C4-2B (cell line): ENCODE measurements at regions not wholly inside any gene's neighbourhood (a gene's known extent, or its start where the extent isn't known, plus 50 kb on each side); places are given as distances from the start of the nearest gene placed in this dataset.

Experiments
- H3K27ac ChIP-seq: fragments of 450-650 bp; 2 replicates; pipeline ENCODE4 v1.5.1; 2017
- CTCF ChIP-seq: fragments of 450-650 bp; conservative IDR thresholded peaks from 2 replicates; pipeline ENCODE4 v1.5.1; 2017; ENCODE audit warnings: mild to moderate bottlenecking
- ZFX ChIP-seq: fragments of 450-650 bp; IDR thresholded peaks from 2 replicates; pipeline ENCODE4 v1.6.1; 2017

- H3K27ac ChIP-seq, result no peak overlapping the region
- no peak for TF ChIP-seq CTCF
- no peak for TF ChIP-seq ZFX
Measured at GRCh38 chr4:137082061-137082460, 450.2 kb downstream of the PCDH18 start.

GRCh38 chr4:137076908-137077307 is 455.4 kb downstream of the PCDH18 start:
- H3K27ac ChIP-seq, result no peak overlapping the region
- TF ChIP-seq ZFX, result no peak
- TF ChIP-seq CTCF, result no peak

- TF ChIP-seq CTCF, result no peak
- no peak for TF ChIP-seq ZFX
- no peak overlapping the region for H3K27ac ChIP-seq
Measured at GRCh38 chr4:137075586-137075985, 456.7 kb downstream of the PCDH18 start.

GRCh38 chr4:137070614-137071013 is 461.7 kb downstream of the PCDH18 start:
- no peak overlapping the region for H3K27ac ChIP-seq
- TF ChIP-seq CTCF, result 0 out of 2 replicates have a peak, but pooled peaks have one; percentile 5
- TF ChIP-seq ZFX, result no peak

GRCh38 chr4:137069473-137069872 is 462.8 kb downstream of the PCDH18 start:
- no peak overlapping the region for H3K27ac ChIP-seq
- no peak for TF ChIP-seq ZFX
- TF ChIP-seq CTCF, result peak; percentile 22

- TF ChIP-seq ZFX (no peak), CTCF (no peak)
- no peak overlapping the region for H3K27ac ChIP-seq
Measured at GRCh38 chr4:137067735-137068134, 464.6 kb downstream of the PCDH18 start.

- H3K27ac ChIP-seq, result no peak overlapping the region
- TF ChIP-seq CTCF, result no peak
- no peak for TF ChIP-seq ZFX
Measured at GRCh38 chr4:137065311-137065710, 467.0 kb downstream of the PCDH18 start.
